Loucy (cell line): ENCODE measurements at regions not wholly inside any gene's neighbourhood (a gene's known extent, or its start where the extent isn't known, plus 50 kb on each side); places are given as distances from the start of the nearest gene placed in this dataset.

Experiments used
- H2AFZ ChIP-seq: fragments of 200-600 bp; sonication (generic); 2 replicates; pipeline ENCODE4 v1.6.0; 2016; ENCODE audit warnings: antibody characterized with exemption, mild to moderate bottlenecking, low read length, moderate library complexity
- H3F3A ChIP-seq: fragments of 200-600 bp; 2 replicates; pipeline ENCODE4 v1.6.0; 2016; ENCODE audit warnings: antibody characterized with exemption, low read depth, mild to moderate bottlenecking
- H3K27me3 ChIP-seq: fragments of 200-600 bp; sonication (generic); 2 replicates; pipeline ENCODE4 v1.6.1; 2014; ENCODE audit warnings: low read length, mild to moderate bottlenecking; ENCODE audit not compliant: insufficient read depth, poor library complexity, severe bottlenecking
- H3K36me3 ChIP-seq: fragments of 200-600 bp; sonication (generic); 2 replicates; pipeline ENCODE4 v1.6.1; 2016; ENCODE audit warnings: low read length; ENCODE audit not compliant: insufficient read depth
- H3K4me1 ChIP-seq: fragments of 200-600 bp; sonication (generic); 2 replicates; pipeline ENCODE4 v1.5.1; 2014; ENCODE audit warnings: low read length, mild to moderate bottlenecking; ENCODE audit not compliant: insufficient read depth, poor library complexity, severe bottlenecking
- H3K4me2 ChIP-seq: fragments of 200-600 bp; sonication (generic); 2 replicates; pipeline ENCODE4 v1.6.0; 2014; ENCODE audit warnings: antibody characterized with exemption, low read length, low read depth, mild to moderate bottlenecking; ENCODE audit not compliant: poor library complexity, severe bottlenecking
- H3K4me3 ChIP-seq: fragments of 200-600 bp; sonication (generic); 2 replicates; pipeline ENCODE4 v1.5.1; 2014; ENCODE audit warnings: low read length, mild to moderate bottlenecking, mixed read lengths; ENCODE audit not compliant: poor library complexity, severe bottlenecking
- H3K79me2 ChIP-seq: fragments of 200-600 bp; sonication (generic); 2 replicates; pipeline ENCODE4 v1.6.1; 2014; ENCODE audit warnings: low read length; ENCODE audit not compliant: insufficient read depth
- H3K9ac ChIP-seq: fragments of 200-600 bp; sonication (generic); 2 replicates; pipeline ENCODE4 v1.6.0; 2014; ENCODE audit warnings: mild to moderate bottlenecking, low read depth, low read length, moderate library complexity; ENCODE audit not compliant: poor library complexity, severe bottlenecking
- H3K9me2 ChIP-seq: fragments of 200-600 bp; sonication (generic); replicated peaks from 2 replicates; pipeline ENCODE4 v1.6.1; 2016; ENCODE audit warnings: low read depth, low read length, mixed read lengths
- H3K9me3 ChIP-seq: fragments of 200-600 bp; sonication (generic); 2 replicates; pipeline ENCODE4 v1.6.1; 2014; ENCODE audit warnings: mild to moderate bottlenecking, antibody characterized with exemption, low read length, low read depth; ENCODE audit not compliant: insufficient read depth
- H4K20me1 ChIP-seq: fragments of 200-600 bp; sonication (generic); 2 replicates; pipeline ENCODE4 v1.6.0; 2014; ENCODE audit warnings: antibody characterized with exemption, low read length, mild to moderate bottlenecking; ENCODE audit not compliant: insufficient read depth, poor library complexity, severe bottlenecking
- EZH2phosphoT487 ChIP-seq: fragments of 200-600 bp; IDR thresholded peaks from 2 replicates; pipeline ENCODE4 v1.6.1; 2018; ENCODE audit warnings: antibody characterized with exemption, mild to moderate bottlenecking, moderate library complexity, borderline replicate concordance
- TF ChIP-seq, protein P1 (sequence below): fragments of 200-600 bp; sonication (generic); conservative IDR thresholded peaks from 2 replicates; pipeline ENCODE4 v1.5.1; 2014; ENCODE audit warnings: mild to moderate bottlenecking, antibody characterized with exemption, low read length

DNA sequence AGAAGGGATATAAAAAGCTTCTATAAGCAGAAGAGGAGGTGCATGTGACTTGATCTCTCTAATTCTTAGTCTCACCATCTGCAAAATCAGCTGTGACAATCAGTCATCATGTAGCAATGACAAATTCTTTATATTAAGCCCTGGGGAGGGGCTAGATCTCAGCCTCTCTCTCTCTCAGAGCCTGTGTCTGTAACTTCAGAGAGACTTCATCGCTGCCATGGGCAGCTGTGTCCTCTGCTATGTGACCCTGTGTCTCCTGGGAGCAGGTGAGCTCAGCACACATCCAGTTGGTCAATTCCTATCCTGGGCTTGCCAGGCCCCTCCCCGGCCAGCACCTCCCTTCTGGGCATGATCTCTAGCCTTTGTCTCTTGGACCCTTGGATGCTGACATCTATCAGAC is 109.6 kb downstream of the ANKRD18B start:
- no peaks in the 10 kb centered on the region for H3K79me2 ChIP-seq
- H3K9ac ChIP-seq = no peak overlapping the region
- no peaks in the 10 kb centered on the region for H3K36me3 ChIP-seq
- H3K9me3 ChIP-seq = no peaks in the 10 kb centered on the region
- H3K4me3 ChIP-seq = no peak overlapping the region
- peaks cover 7% of the 10 kb centered on the region for H3K4me1 ChIP-seq
- H3F3A ChIP-seq = no peaks in the 10 kb centered on the region
- no peak overlapping the region for H2AFZ ChIP-seq
- H3K27me3 ChIP-seq = no peaks in the 10 kb centered on the region
- TF ChIP-seq, protein P1, sequence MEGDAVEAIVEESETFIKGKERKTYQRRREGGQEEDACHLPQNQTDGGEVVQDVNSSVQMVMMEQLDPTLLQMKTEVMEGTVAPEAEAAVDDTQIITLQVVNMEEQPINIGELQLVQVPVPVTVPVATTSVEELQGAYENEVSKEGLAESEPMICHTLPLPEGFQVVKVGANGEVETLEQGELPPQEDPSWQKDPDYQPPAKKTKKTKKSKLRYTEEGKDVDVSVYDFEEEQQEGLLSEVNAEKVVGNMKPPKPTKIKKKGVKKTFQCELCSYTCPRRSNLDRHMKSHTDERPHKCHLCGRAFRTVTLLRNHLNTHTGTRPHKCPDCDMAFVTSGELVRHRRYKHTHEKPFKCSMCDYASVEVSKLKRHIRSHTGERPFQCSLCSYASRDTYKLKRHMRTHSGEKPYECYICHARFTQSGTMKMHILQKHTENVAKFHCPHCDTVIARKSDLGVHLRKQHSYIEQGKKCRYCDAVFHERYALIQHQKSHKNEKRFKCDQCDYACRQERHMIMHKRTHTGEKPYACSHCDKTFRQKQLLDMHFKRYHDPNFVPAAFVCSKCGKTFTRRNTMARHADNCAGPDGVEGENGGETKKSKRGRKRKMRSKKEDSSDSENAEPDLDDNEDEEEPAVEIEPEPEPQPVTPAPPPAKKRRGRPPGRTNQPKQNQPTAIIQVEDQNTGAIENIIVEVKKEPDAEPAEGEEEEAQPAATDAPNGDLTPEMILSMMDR = no peak
- no peak for TF ChIP-seq EZH2phosphoT487
- no peaks in the 10 kb centered on the region for H3K9me2 ChIP-seq
- H3K4me2 ChIP-seq = no peak overlapping the region
- H4K20me1 ChIP-seq = no peaks in the 10 kb centered on the region

DNA sequence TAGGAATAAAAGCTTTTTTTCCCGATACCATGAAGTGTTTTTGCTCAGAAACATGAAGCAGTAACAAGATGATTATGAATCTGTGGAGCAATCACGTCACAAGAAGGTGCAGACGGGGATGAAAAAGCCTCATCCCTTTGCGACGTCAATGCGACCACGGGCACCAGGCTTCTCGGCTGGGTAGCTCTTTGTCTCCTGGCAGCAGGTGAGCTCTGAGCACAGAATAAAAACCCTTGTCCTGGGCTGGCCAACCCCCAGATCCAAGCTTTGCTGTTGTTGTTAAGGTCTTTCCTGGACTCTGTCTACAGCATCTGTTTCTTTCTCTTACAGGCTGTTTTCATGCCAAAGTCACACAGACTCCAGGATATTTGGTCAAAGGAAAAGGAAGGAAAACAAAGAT is 113.8 kb downstream of the ANKRD18B start:
- Histone ChIP-seq H3K4me3 (peak overlapping the region; percentile 9), H3K4me2 (peak overlapping the region; percentile 40), H3K4me1 (peaks cover 12% of the 10 kb centered on the region), H3K9me2 (no peaks in the 10 kb centered on the region), H3K9me3 (no peaks in the 10 kb centered on the region), H3K27me3 (no peaks in the 10 kb centered on the region), H4K20me1 (no peaks in the 10 kb centered on the region), H2AFZ (no peak overlapping the region), H3F3A (no peaks in the 10 kb centered on the region), H3K79me2 (no peaks in the 10 kb centered on the region), H3K36me3 (no peaks in the 10 kb centered on the region), H3K9ac (no peak overlapping the region)
- no peak for TF ChIP-seq EZH2phosphoT487
- TF ChIP-seq, protein P1 = no peak

DNA sequence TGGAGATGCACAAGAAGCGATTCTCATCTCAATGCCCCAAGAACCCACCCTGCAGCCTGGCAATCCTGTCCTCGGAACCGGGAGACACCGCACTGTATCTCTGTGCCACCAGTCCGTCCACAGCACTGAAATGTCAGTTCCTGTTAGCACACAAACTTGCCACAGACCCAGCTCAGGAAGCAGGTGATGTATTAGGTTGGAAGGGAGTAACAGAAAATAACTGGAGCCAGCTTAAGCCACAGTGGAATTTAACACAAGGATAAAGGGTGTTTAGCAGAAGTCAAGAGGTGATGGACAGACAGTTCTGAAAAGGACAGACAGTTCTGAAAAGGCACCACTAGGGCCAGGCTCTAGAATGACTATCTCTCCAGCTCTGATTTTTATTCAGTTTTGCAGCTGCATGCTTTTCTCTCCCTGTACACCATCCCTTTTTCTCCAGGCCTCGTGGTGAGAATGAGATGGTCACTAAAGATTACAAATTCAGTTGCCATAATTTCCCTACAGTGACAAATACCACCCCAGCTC is 114.4 kb downstream of the ANKRD18B start:
- H3K4me1 ChIP-seq = peaks cover 12% of the 10 kb centered on the region
- H3K9me2 ChIP-seq = no peaks in the 10 kb centered on the region
- H3K4me3 ChIP-seq = peak overlapping the region; percentile 9
- H3K36me3 ChIP-seq = no peaks in the 10 kb centered on the region
- no peaks in the 10 kb centered on the region for H4K20me1 ChIP-seq
- H3K79me2 ChIP-seq = no peaks in the 10 kb centered on the region
- no peaks in the 10 kb centered on the region for H3F3A ChIP-seq
- peak overlapping the region; percentile 53 for H2AFZ ChIP-seq
- H3K9me3 ChIP-seq = no peaks in the 10 kb centered on the region
- no peaks in the 10 kb centered on the region for H3K27me3 ChIP-seq
- no peak overlapping the region for H3K9ac ChIP-seq
- peak overlapping the region; percentile 40 for H3K4me2 ChIP-seq
- no peak for TF ChIP-seq EZH2phosphoT487

DNA sequence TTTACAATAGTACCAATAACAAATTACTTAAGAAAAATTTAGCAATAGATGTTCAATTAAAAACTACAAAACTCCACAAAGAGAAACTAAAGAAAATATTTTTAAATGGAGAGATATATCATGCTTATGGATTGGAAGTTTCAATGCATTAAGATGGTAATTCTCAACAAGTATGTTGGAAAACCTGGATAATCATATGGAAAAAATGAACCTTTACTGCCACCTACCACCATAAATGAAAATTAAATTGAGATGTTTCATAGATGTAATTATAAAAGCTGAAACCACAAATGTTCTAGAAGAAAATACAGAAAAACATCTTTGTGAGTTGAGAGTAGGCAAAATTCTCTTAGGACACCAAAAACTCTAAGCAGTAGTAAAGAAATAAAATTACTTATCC is 121.7 kb downstream of the ANKRD18B start:
- H3K36me3 ChIP-seq = no peaks in the 10 kb centered on the region
- H2AFZ ChIP-seq = no peak overlapping the region
- no peaks in the 10 kb centered on the region for H3K9me3 ChIP-seq
- no peak overlapping the region for H3K4me3 ChIP-seq
- no peaks in the 10 kb centered on the region for H3K27me3 ChIP-seq
- TF ChIP-seq, protein P1 = no peak; the same call in 1 of the 2 replicates
- no peaks in the 10 kb centered on the region for H3K9me2 ChIP-seq
- H3F3A ChIP-seq = no peaks in the 10 kb centered on the region
- no peak overlapping the region for H3K9ac ChIP-seq
- no peaks in the 10 kb centered on the region for H4K20me1 ChIP-seq
- H3K4me2 ChIP-seq = no peak overlapping the region
- no peaks in the 10 kb centered on the region for H3K4me1 ChIP-seq
- H3K79me2 ChIP-seq = no peaks in the 10 kb centered on the region
